Adrenal gland (tissue), 5 donors: ENCODE measurements at regions not wholly inside any gene's neighbourhood (a gene's known extent, or its start where the extent isn't known, plus 50 kb on each side); places are given as distances from the start of the nearest gene placed in this dataset.

Experiments used
- POLR2A ChIP-seq, 2 donors: fragments of 450-650 bp; IDR thresholded peaks; one replicate each; pipeline ENCODE4 v1.6.1; 2017; ENCODE audit warnings: antibody characterized with exemption in 2 of 2, mild to moderate bottlenecking in 2 of 2, moderate library complexity in 1 of 2
- TF ChIP-seq, protein P1 (sequence below), 6 experiments: fragments of 450-650 bp in 4 of 6; fragments of 200-600 bp in 2 of 6; sonication (generic) in 1 of 6; IDR thresholded peaks; 1 replicate in 5 of 6; 2 replicates in 1 of 6; pipeline versions ENCODE4 v1.5.1 to v1.8.0; 2016 to 2021; ENCODE audit warnings: antibody characterized with exemption in 6 of 6, mild to moderate bottlenecking in 2 of 6, moderate library complexity in 1 of 6
- donor health status: DM: no; HTN: no; CAD: no.

- TF ChIP-seq, protein P1, sequence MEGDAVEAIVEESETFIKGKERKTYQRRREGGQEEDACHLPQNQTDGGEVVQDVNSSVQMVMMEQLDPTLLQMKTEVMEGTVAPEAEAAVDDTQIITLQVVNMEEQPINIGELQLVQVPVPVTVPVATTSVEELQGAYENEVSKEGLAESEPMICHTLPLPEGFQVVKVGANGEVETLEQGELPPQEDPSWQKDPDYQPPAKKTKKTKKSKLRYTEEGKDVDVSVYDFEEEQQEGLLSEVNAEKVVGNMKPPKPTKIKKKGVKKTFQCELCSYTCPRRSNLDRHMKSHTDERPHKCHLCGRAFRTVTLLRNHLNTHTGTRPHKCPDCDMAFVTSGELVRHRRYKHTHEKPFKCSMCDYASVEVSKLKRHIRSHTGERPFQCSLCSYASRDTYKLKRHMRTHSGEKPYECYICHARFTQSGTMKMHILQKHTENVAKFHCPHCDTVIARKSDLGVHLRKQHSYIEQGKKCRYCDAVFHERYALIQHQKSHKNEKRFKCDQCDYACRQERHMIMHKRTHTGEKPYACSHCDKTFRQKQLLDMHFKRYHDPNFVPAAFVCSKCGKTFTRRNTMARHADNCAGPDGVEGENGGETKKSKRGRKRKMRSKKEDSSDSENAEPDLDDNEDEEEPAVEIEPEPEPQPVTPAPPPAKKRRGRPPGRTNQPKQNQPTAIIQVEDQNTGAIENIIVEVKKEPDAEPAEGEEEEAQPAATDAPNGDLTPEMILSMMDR (IDR thresholded peaks at IDR 0.05): no peak
- no peak for TF ChIP-seq POLR2A (IDR thresholded peaks at IDR 0.05)
Observed at GRCh38 chr11:70953720-70954119, 298.7 kb downstream of the SHANK2 start.
